HL-60 (cell line): ENCODE measurements at regions not wholly inside any gene's neighbourhood (a gene's known extent, or its start where the extent isn't known, plus 50 kb on each side); places are given as distances from the start of the nearest gene placed in this dataset.

ENCODE experiments used
- DNase-seq, 2 experiments: peaks; one replicate each; pipeline ENCODE4 v3.0.0-alpha.2; 2010 to 2020; ENCODE audit warnings: low read depth in 1 of 2, low spot score in 1 of 2
- H3K27ac ChIP-seq: fragments of 250-450 bp; sonication (Bioruptor Pico); replicated peaks from 2 replicates; pipeline ENCODE4 v1.5.1; 2020; ENCODE audit warnings: mild to moderate bottlenecking, moderate library complexity
- H3K27me3 ChIP-seq: fragments of 250-450 bp; sonication (Bioruptor Pico); 2 replicates; pipeline ENCODE4 v1.5.1; 2021; ENCODE audit warnings: mild to moderate bottlenecking, moderate library complexity; ENCODE audit not compliant: insufficient read depth, poor library complexity, severe bottlenecking
- H3K4me3 ChIP-seq: replicated peaks from 2 replicates; pipeline ENCODE4 v1.5.1; 2011; ENCODE audit warnings: mild to moderate bottlenecking, control low read depth, low read length; ENCODE audit not compliant: insufficient read depth
- CTCF ChIP-seq: IDR thresholded peaks from one replicate; pipeline ENCODE4 v1.5.1; 2011; ENCODE audit warnings: low read length, control low read depth, inconsistent platforms; ENCODE audit not compliant: insufficient read depth
- GABPA ChIP-seq: IDR thresholded peaks from 2 replicates; pipeline ENCODE4 v1.6.1; 2012; ENCODE audit warnings: low read depth
- POLR2AphosphoS5 ChIP-seq: IDR thresholded peaks from 2 replicates; pipeline ENCODE4 v1.6.1; 2012; ENCODE audit warnings: low read depth
- REST ChIP-seq: IDR thresholded peaks from 2 replicates; pipeline ENCODE4 v1.6.1; 2012; ENCODE audit warnings: low read depth; ENCODE audit not compliant: insufficient replicate concordance
- SPI1 ChIP-seq: IDR thresholded peaks from 2 replicates; pipeline ENCODE4 v1.6.1; 2012; ENCODE audit warnings: low read depth, mild to moderate bottlenecking, borderline replicate concordance

- TF ChIP-seq POLR2AphosphoS5 = no peak
- TF ChIP-seq CTCF = no peak
- no peak for TF ChIP-seq SPI1
- no peak for TF ChIP-seq GABPA
- no peak for TF ChIP-seq REST
- Histone ChIP-seq H3K4me3 (no peak overlapping the region), H3K27me3 (no peaks in the 10 kb centered on the region), H3K27ac (no peak overlapping the region)
- no peak for DNase-seq
Measured at GRCh38 chr3:137347132-137347531, 389.3 kb downstream of the IL20RB start.

- no peak for DNase-seq
Measured at GRCh38 chr3:137347817-137348368, 390.1 kb downstream of the IL20RB start.

More at GRCh38 chr3:137347817-137348368, 390.1 kb downstream of the IL20RB start:
- no peaks in the 10 kb centered on the region for H3K27me3 ChIP-seq
- H3K4me3 ChIP-seq = no peak overlapping the region
- TF ChIP-seq GABPA (no peak), CTCF (no peak), POLR2AphosphoS5 (no peak), SPI1 (no peak), REST (no peak)
- no peak overlapping the region for H3K27ac ChIP-seq
